Trophoblast cell (in vitro differentiated cells and primary cell): ENCODE measurements at regions not wholly inside any gene's neighbourhood (a gene's known extent, or its start where the extent isn't known, plus 50 kb on each side); places are given as distances from the start of the nearest gene placed in this dataset.

Experiments used
- DNase-seq, 2 donors: peaks; one replicate each; pipeline ENCODE4 v3.0.0-alpha.2; 2016
- H2AFZ ChIP-seq: 2 replicates; pipeline ENCODE4 v1.6.1; 2013; ENCODE audit warnings: low read length, moderate library complexity, mild to moderate bottlenecking; ENCODE audit not compliant: insufficient read depth, poor library complexity
- H2AK5ac ChIP-seq: 2 replicates; pipeline ENCODE4 v1.6.1; 2013; ENCODE audit warnings: mild to moderate bottlenecking, low read length
- H2BK120ac ChIP-seq: 2 replicates; pipeline ENCODE4 v1.6.1; 2013; ENCODE audit warnings: low read length, mild to moderate bottlenecking, moderate library complexity; ENCODE audit not compliant: insufficient read depth, poor library complexity
- H2BK12ac ChIP-seq: 2 replicates; pipeline ENCODE4 v1.6.1; 2013; ENCODE audit warnings: mild to moderate bottlenecking, low read length, moderate library complexity
- H2BK5ac ChIP-seq: 2 replicates; pipeline ENCODE4 v1.6.1; 2013; ENCODE audit warnings: low read length, low read depth, moderate library complexity, mild to moderate bottlenecking; ENCODE audit not compliant: poor library complexity
- H3K14ac ChIP-seq: 2 replicates; pipeline ENCODE4 v1.6.1; 2013; ENCODE audit warnings: mild to moderate bottlenecking, low read length
- H3K18ac ChIP-seq: 2 replicates; pipeline ENCODE4 v1.6.1; 2013; ENCODE audit warnings: mild to moderate bottlenecking, low read length
- H3K23ac ChIP-seq: 2 replicates; pipeline ENCODE4 v1.6.1; 2013; ENCODE audit warnings: low read length
- H3K27ac ChIP-seq: 2 replicates; pipeline ENCODE4 v1.5.1; 2013; ENCODE audit warnings: low read depth, mild to moderate bottlenecking, inconsistent platforms, low read length, moderate library complexity
- H3K27me3 ChIP-seq: 2 replicates; pipeline ENCODE4 v1.6.1; 2013; ENCODE audit warnings: inconsistent platforms, mild to moderate bottlenecking, low read length, moderate library complexity; ENCODE audit not compliant: insufficient read depth
- H3K36me3 ChIP-seq, 2 experiments: 1 replicate in 1 of 2; 2 replicates in 1 of 2; pipeline ENCODE4 v1.6.1; 2013; ENCODE audit warnings: low read length in 2 of 2, mild to moderate bottlenecking in 2 of 2, moderate library complexity in 1 of 2; ENCODE audit not compliant: insufficient read depth in 2 of 2, control insufficient read depth in 1 of 2
- H3K4ac ChIP-seq: 2 replicates; pipeline ENCODE4 v1.6.1; 2013; ENCODE audit warnings: low read depth, mild to moderate bottlenecking, low read length, moderate library complexity
- H3K4me1 ChIP-seq, 2 experiments: 1 replicate in 1 of 2; 2 replicates in 1 of 2; pipeline ENCODE4 v1.6.1; 2013; ENCODE audit warnings: low read length in 2 of 2, mild to moderate bottlenecking in 2 of 2, moderate library complexity in 1 of 2; ENCODE audit not compliant: insufficient read depth in 2 of 2, control insufficient read depth in 1 of 2
- H3K4me2 ChIP-seq: 2 replicates; pipeline ENCODE4 v1.6.1; 2013; ENCODE audit warnings: inconsistent platforms, mild to moderate bottlenecking, low read length, moderate library complexity
- H3K4me3 ChIP-seq: 2 replicates; pipeline ENCODE4 v1.5.1; 2013; ENCODE audit warnings: mild to moderate bottlenecking, low read depth, low read length, inconsistent platforms
- H3K79me1 ChIP-seq: one replicate; pipeline ENCODE4 v1.6.1; 2013; ENCODE audit warnings: low read length
- H3K79me2 ChIP-seq: 2 replicates; pipeline ENCODE4 v1.6.1; 2013; ENCODE audit warnings: low read length, mild to moderate bottlenecking; ENCODE audit not compliant: control insufficient read depth, insufficient read depth, poor library complexity
- H3K9ac ChIP-seq: 2 replicates; pipeline ENCODE4 v1.6.1; 2013; ENCODE audit warnings: mild to moderate bottlenecking, low read length
- H3K9me3 ChIP-seq: 2 replicates; pipeline ENCODE4 v1.6.1; 2013; ENCODE audit warnings: low read depth, mild to moderate bottlenecking, control low read depth, inconsistent platforms, low read length; ENCODE audit not compliant: insufficient read depth
- H4K12ac ChIP-seq: 2 replicates; pipeline ENCODE4 v1.6.1; 2013; ENCODE audit warnings: low read depth, mild to moderate bottlenecking, low read length, moderate library complexity
- H4K8ac ChIP-seq: 2 replicates; pipeline ENCODE4 v1.6.1; 2013; ENCODE audit warnings: low read depth, mild to moderate bottlenecking, low read length, moderate library complexity
- H4K91ac ChIP-seq: one replicate; pipeline ENCODE4 v1.6.1; 2013; ENCODE audit warnings: low read depth, mild to moderate bottlenecking, low read length, moderate library complexity
- WGBS: extraction: QIAGEN DNeasy Blood & Tissue Kit; methylation state at CpG from one replicate; pipeline ENCODE4 v1.1.7; 2013; ENCODE audit warnings: missing lambda C conversion rate; ENCODE audit not compliant: insufficient read length, insufficient coverage; ENCODE audit errors: extremely low coverage; 5-methylcytosine and 5-hydroxymethylcytosine counted together

DNA sequence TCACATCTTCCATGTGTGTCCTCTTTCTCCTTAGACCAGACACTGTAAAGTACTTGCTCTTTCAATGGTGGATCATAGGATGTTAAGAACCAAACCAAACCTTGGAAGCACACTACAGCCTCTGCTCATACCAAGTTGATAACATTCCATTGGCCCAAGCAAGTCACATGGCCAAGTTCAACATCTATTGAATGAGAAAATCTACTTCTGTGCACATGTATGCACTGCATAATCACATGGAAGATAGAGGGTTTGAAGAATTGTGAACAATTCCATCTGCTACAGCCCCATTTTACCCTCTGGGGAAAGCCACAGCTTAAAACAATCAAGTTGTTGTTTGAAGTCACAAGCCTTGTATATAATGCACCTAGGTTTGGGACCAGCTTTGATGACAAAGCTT lies 68.2 kb downstream of the MFAP3 start:
- no peak for DNase-seq
- H2BK120ac ChIP-seq, result no peak overlapping the region
- no peak overlapping the region for H3K4ac ChIP-seq
- H3K79me2 ChIP-seq, result no peaks in the 10 kb centered on the region
- no peak overlapping the region for H4K12ac ChIP-seq
- no peak overlapping the region for H3K18ac ChIP-seq
- H3K9ac ChIP-seq, result no peak overlapping the region
- H2BK12ac ChIP-seq, result no peak overlapping the region
- H3K4me2 ChIP-seq, result no peak overlapping the region
- H3K27me3 ChIP-seq, result no peaks in the 10 kb centered on the region
- no peak overlapping the region for H3K4me3 ChIP-seq
- no peak overlapping the region for H3K14ac ChIP-seq
- H3K36me3 ChIP-seq, result no peaks in the 10 kb centered on the region
- no peak overlapping the region for H2BK5ac ChIP-seq
- no peak overlapping the region for H3K27ac ChIP-seq
- no peaks in the 10 kb centered on the region for H3K4me1 ChIP-seq
- H3K79me1 ChIP-seq, result no peaks in the 10 kb centered on the region
- no peaks in the 10 kb centered on the region for H3K9me3 ChIP-seq
- no peak overlapping the region for H4K8ac ChIP-seq
- no peak overlapping the region for H2AK5ac ChIP-seq
- no peak overlapping the region for H2AFZ ChIP-seq
- no peak overlapping the region for H4K91ac ChIP-seq
- no peak overlapping the region for H3K23ac ChIP-seq

DNA sequence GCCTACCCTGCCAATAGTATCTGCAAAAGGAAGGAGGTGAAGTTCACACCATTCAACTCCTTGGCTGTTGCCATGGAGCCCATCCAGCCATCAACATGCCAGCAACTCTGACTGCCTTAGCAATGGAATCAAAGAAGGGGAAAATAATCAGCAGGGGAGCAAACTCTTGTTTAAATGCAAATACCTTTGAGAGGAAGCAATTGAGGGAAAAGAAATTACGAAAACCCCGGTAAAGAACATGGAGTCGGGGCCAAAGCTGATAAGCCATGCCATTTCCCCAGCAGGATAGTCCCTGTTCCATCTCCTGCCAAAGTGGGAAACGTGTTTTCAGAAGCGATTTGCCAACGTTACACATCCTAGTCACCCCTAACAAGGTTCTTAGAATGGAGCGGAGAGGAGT lies 69.0 kb downstream of the MFAP3 start:
- DNase-seq, result no peak
- H3K27me3 ChIP-seq, result no peaks in the 10 kb centered on the region
- H3K9me3 ChIP-seq, result no peaks in the 10 kb centered on the region
- WGBS, result no CpG with 5 or more reads among the region's 7 CpGs
- H4K12ac ChIP-seq, result no peak overlapping the region
- no peak overlapping the region for H3K4me2 ChIP-seq
- H2BK12ac ChIP-seq, result no peak overlapping the region
- no peak overlapping the region for H3K9ac ChIP-seq
- H3K14ac ChIP-seq, result no peak overlapping the region
- H3K4me1 ChIP-seq, result no peaks in the 10 kb centered on the region
- H3K36me3 ChIP-seq, result no peaks in the 10 kb centered on the region
- no peak overlapping the region for H4K91ac ChIP-seq
- H3K27ac ChIP-seq, result no peak overlapping the region
- H2BK5ac ChIP-seq, result no peak overlapping the region
- H3K23ac ChIP-seq, result no peak overlapping the region
- H3K18ac ChIP-seq, result no peak overlapping the region
- H3K79me2 ChIP-seq, result no peaks in the 10 kb centered on the region
- H2BK120ac ChIP-seq, result no peak overlapping the region
- no peaks in the 10 kb centered on the region for H3K79me1 ChIP-seq
- no peak overlapping the region for H3K4ac ChIP-seq
- H2AK5ac ChIP-seq, result no peak overlapping the region
- H2AFZ ChIP-seq, result no peak overlapping the region
- no peak overlapping the region for H3K4me3 ChIP-seq
- no peak overlapping the region for H4K8ac ChIP-seq

DNA sequence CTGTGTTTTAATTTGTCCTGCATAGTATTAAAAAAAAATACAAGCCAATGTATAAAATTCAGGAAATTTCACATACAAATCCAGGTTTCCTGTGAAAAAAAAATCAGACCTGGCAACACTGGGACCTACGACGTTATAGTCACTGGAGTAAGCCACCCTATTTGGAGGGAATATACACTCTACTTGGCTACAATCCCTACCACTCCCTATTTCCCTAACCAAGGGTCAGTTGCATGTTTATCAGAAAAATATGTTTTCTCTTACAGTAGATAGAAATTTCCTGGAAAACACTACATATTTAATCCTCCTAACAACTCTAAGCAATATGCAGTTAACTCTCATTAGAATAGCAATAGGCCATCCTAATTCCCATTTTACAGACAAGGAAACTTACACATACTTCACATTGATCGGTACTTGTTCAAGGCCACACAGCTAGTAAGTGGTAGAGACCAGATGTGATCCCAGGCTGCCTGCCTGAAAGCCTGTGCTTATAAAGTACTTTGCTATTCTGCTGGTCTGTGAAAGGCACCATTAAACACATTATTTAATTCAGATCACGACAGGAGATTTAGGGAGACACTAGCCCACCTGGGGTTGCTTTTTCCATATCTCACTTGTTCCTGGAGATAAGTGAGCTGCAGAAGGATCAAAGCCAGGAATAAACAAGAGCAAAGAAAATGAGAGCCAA lies 70.8 kb downstream of the MFAP3 start:
- H3K9ac ChIP-seq, result no peak overlapping the region
- H3K18ac ChIP-seq, result no peak overlapping the region
- no peaks in the 10 kb centered on the region for H3K79me1 ChIP-seq
- no peak overlapping the region for H3K4me3 ChIP-seq
- no peaks in the 10 kb centered on the region for H3K79me2 ChIP-seq
- H3K23ac ChIP-seq, result no peak overlapping the region
- no peak overlapping the region for H2AK5ac ChIP-seq
- H4K91ac ChIP-seq, result no peak overlapping the region
- H3K14ac ChIP-seq, result no peak overlapping the region
- no peak overlapping the region for H3K4ac ChIP-seq
- H2BK120ac ChIP-seq, result no peak overlapping the region
- H3K4me1 ChIP-seq, result no peaks in the 10 kb centered on the region
- no peaks in the 10 kb centered on the region for H3K36me3 ChIP-seq
- no peak for DNase-seq
- no peaks in the 10 kb centered on the region for H3K9me3 ChIP-seq
- no peak overlapping the region for H4K12ac ChIP-seq
- H2AFZ ChIP-seq, result no peak overlapping the region
- no peak overlapping the region for H2BK12ac ChIP-seq
- no peak overlapping the region for H2BK5ac ChIP-seq
- no CpG with 5 or more reads among the region's 4 CpGs for WGBS
- H3K27ac ChIP-seq, result no peak overlapping the region
- no peak overlapping the region for H3K4me2 ChIP-seq
- H4K8ac ChIP-seq, result no peak overlapping the region
- H3K27me3 ChIP-seq, result no peaks in the 10 kb centered on the region

DNA sequence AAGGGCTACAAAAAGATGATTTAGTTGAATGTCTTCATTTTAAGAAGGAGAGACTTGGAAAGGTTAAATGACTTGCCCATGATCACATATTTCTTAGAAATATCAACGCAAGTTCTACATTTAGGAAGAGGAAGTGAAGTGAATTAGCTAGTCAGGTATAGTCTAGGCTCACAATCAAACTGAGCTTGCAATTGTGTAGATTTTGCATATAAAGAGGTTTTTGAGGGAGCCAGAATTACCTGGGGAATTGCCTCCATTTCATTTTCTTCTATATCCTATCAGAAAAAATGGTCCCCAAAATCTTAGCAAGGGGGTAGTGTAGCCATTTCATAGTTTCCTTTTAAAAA lies 71.3 kb downstream of the MFAP3 start:
- Histone ChIP-seq H3K27me3 (no peaks in the 10 kb centered on the region), H4K91ac (no peak overlapping the region), H3K4ac (no peak overlapping the region), H3K4me3 (no peak overlapping the region), H3K4me2 (no peak overlapping the region), H2AK5ac (no peak overlapping the region), H2BK120ac (no peak overlapping the region), H2BK12ac (no peak overlapping the region), H2BK5ac (no peak overlapping the region), H3K23ac (no peak overlapping the region), H3K14ac (no peak overlapping the region), H3K9me3 (no peaks in the 10 kb centered on the region), H3K79me1 (no peaks in the 10 kb centered on the region), H3K27ac (no peak overlapping the region), H3K79me2 (no peaks in the 10 kb centered on the region), H3K9ac (no peak overlapping the region), H3K36me3 (no peaks in the 10 kb centered on the region), H2AFZ (no peak overlapping the region), H4K8ac (no peak overlapping the region), H3K18ac (no peak overlapping the region), H3K4me1 (no peaks in the 10 kb centered on the region), H4K12ac (no peak overlapping the region)
- DNase-seq, result no peak
- no CpG with 5 or more reads among the region's 1 CpG for WGBS
